ENCODE measurements at regions not wholly inside any gene's neighbourhood (a gene's known extent, or its start where the extent isn't known, plus 50 kb on each side); places are given as distances from the start of the nearest gene placed in this dataset.

GRCh38 chr3:188090620-188091309 lies 63.2 kb upstream of the LPP start:
- Histone ChIP-seq H3K4me2 (ENCODE audit: low read depth, low read length) (no peak overlapping the region), H3K79me1 (ENCODE audit: low read depth in 1 of 2, low read length in 2 of 2) (no peaks in the 10 kb centered on the region), H3K27me3 (ENCODE audit: control insufficient read depth, insufficient read depth, low read length) (no peaks in the 10 kb centered on the region), H3K18ac (ENCODE audit: low read depth, low read length) (no peak overlapping the region), H4K5ac (ENCODE audit: low read depth, low read length) (no peak overlapping the region), H4K91ac (ENCODE audit: insufficient read depth, low read depth, low read length) (no peak overlapping the region), H2BK20ac (ENCODE audit: low read depth, low read length) (no peak overlapping the region), H3K9ac (ENCODE audit: low read depth, low read length) (no peak overlapping the region), H2AK5ac (ENCODE audit: low read depth, low read length) (no peak overlapping the region), H3K9me1 (ENCODE audit: insufficient read depth, low read length) (no peaks in the 10 kb centered on the region), H3K27ac (ENCODE audit: insufficient read depth, low read length) (no peak overlapping the region), H2BK120ac (ENCODE audit: low read depth, low read length) (no peak overlapping the region), H2BK15ac (ENCODE audit: low read depth, low read length) (no peak overlapping the region), H2BK5ac (ENCODE audit: low read depth, low read length, poor library complexity, severe bottlenecking) (no peak overlapping the region), H3K4me1 (ENCODE audit: control insufficient read depth, insufficient read depth, low read length) (no peaks in the 10 kb centered on the region), H4K8ac (ENCODE audit: low read depth in 2 of 2, low read length in 2 of 2) (no peak overlapping the region), H3K4ac (ENCODE audit: low read depth, low read length) (no peak overlapping the region), H3K4me3 (ENCODE audit: insufficient read depth, low read depth, low read length) (no peak overlapping the region), H2AK9ac (replicated peaks; ENCODE audit: low read depth, low read length, poor library complexity) (no peak overlapping the region), H2AFZ (replicated peaks; ENCODE audit: low read length, poor library complexity) (no peak overlapping the region), H3K56ac (ENCODE audit: extremely low read depth, insufficient read depth, low read length) (no peak overlapping the region), H3K36me3 (ENCODE audit: control insufficient read depth, insufficient read depth, low read length) (no peaks in the 10 kb centered on the region), H3K14ac (replicated peaks; ENCODE audit: low read depth, low read length) (no peak overlapping the region), H3K23ac (ENCODE audit: low read depth, low read length) (no peak overlapping the region), H3K9me3 (ENCODE audit: control insufficient read depth, insufficient read depth, low read length) (no peaks in the 10 kb centered on the region), H4K20me1 (ENCODE audit: insufficient read depth, low read length) (no peaks in the 10 kb centered on the region)
- DNase-seq = no peak
- in situ Hi-C loops (cut with MboI; ENCODE audit: low sequenced_read_pairs) (no loop called here), intact Hi-C loops (cut with micrococcal nuclease) (no loop called here), dilution Hi-C loops (cut with HindIII; ENCODE audit: low sequenced_read_pairs, unreplicated experiment) (no loop called here)
- no TSS peak for BruUV-seq (replicated peaks)
- 84% methylated on average over 9 of the region's 10 CpGs; no CpG with 5 or more reads in 1 of the 2 experiments for WGBS, 2 experiments (ENCODE audit: extremely low coverage in 2 of 2, insufficient read length in 1 of 2)
- ChIA-PET CTCF (no interaction called here), POLR2A (ENCODE audit: unreplicated experiment) (no interaction called here)
- ATAC-seq (ENCODE audit: low read depth) = no peak
- no peak for TF ChIP-seq ELK1 (IDR thresholded peaks at IDR 0.05; ENCODE audit: borderline replicate concordance, low read depth, low read length)
- TF ChIP-seq CHD1 (IDR thresholded peaks at IDR 0.05; ENCODE audit: low read depth, low read length) = no peak
- no peak for TF ChIP-seq CEBPB (IDR thresholded peaks at IDR 0.05; ENCODE audit: low read depth, low read length)
- no peak for TF ChIP-seq MXI1 (IDR thresholded peaks at IDR 0.05; ENCODE audit: borderline replicate concordance, low read depth, low read length)
- TF ChIP-seq MAZ (IDR thresholded peaks at IDR 0.05; ENCODE audit: borderline replicate concordance, low read depth, low read length) = no peak
- no peak for TF ChIP-seq RCOR1 (IDR thresholded peaks at IDR 0.05; ENCODE audit: insufficient replicate concordance, low read length)
- no peak for TF ChIP-seq POLR2A (IDR thresholded peaks at IDR 0.05; ENCODE audit: low read depth, low read length)
- TF ChIP-seq RFX5 (IDR thresholded peaks at IDR 0.05; ENCODE audit: low read depth, low read length) = no peak
- TF ChIP-seq MAFK (IDR thresholded peaks at IDR 0.05; ENCODE audit: low read depth, low read length) = no peak
- no peak for TF ChIP-seq BHLHE40 (IDR thresholded peaks at IDR 0.05; ENCODE audit: low read depth, low read length)
- no peak for TF ChIP-seq NFE2L2 (IDR thresholded peaks at IDR 0.05; ENCODE audit: low read depth, low read length)
- TF ChIP-seq RAD21 (IDR thresholded peaks at IDR 0.05; ENCODE audit: low read length) = no peak
- TF ChIP-seq USF2 (IDR thresholded peaks at IDR 0.05; ENCODE audit: low read depth, low read length) = no peak
- no peak for TF ChIP-seq FOS (IDR thresholded peaks at IDR 0.05; ENCODE audit: low read depth, low read length)
- no peak for TF ChIP-seq SMC3 (IDR thresholded peaks at IDR 0.05; ENCODE audit: low read depth, low read length)
- TF ChIP-seq CTCF (conservative IDR thresholded peaks at IDR 0.05; ENCODE audit: low read depth, low read length) = no peak

Data from IMR-90 (cell line).